Stimulated activated CD4-positive, alpha-beta T cell treated with anti-CD3 and anti-CD28 coated beads, Interleukin-15, amount 100 ng/mL, for 1 hour (primary cell): ENCODE measurements at regions not wholly inside any gene's neighbourhood (a gene's known extent, or its start where the extent isn't known, plus 50 kb on each side); places are given as distances from the start of the nearest gene placed in this dataset.
"Not testable (repeated sequence)": the region's sequence is repeated elsewhere in the genome, so short reads cannot be mapped to it uniquely, and the experiment has no call there.

Experiments
- DNase-seq, 2 donors: peaks; one replicate each; pipeline ENCODE4 v3.0.0-alpha.2; 2020; ENCODE audit warnings: low read depth in 1 of 2, low spot score in 1 of 2

GRCh38 chr5:142408981-142409481 is 84.2 kb upstream of the SPRY4 start:
- no peak for DNase-seq

- no peak for DNase-seq
Measured at GRCh38 chr5:142408536-142408935, 83.7 kb upstream of the SPRY4 start.

- no peak for DNase-seq
Measured at GRCh38 chr5:142405814-142406395, 81.1 kb upstream of the SPRY4 start.

GRCh38 chr5:142405023-142405422 is 80.2 kb upstream of the SPRY4 start:
- DNase-seq: no peak

GRCh38 chr5:142404046-142404477 is 79.2 kb upstream of the SPRY4 start:
- no peak for DNase-seq

GRCh38 chr5:142403583-142403982 is 78.8 kb upstream of the SPRY4 start:
- DNase-seq: no peak

- DNase-seq: no peak
Measured at GRCh38 chr5:142402752-142403318, 78.0 kb upstream of the SPRY4 start.

- no peak for DNase-seq
Measured at GRCh38 chr5:142400415-142400814, 75.6 kb upstream of the SPRY4 start.

- DNase-seq: no peak
Measured at GRCh38 chr5:142399891-142400290, 75.1 kb upstream of the SPRY4 start.

GRCh38 chr5:142398730-142399055 is 73.9 kb upstream of the SPRY4 start:
- no peak for DNase-seq

- DNase-seq: not testable (repeated sequence)
Measured at GRCh38 chr5:142398011-142398729, 73.3 kb upstream of the SPRY4 start.

- no peak for DNase-seq
Measured at GRCh38 chr5:142397178-142397577, 72.4 kb upstream of the SPRY4 start.

- DNase-seq: no peak
Measured at GRCh38 chr5:142396436-142397038, 71.7 kb upstream of the SPRY4 start.

- DNase-seq: no peak
Measured at GRCh38 chr5:142395334-142395733, 70.5 kb upstream of the SPRY4 start.

GRCh38 chr5:142391058-142391845 is 66.4 kb upstream of the SPRY4 start:
- no peak for DNase-seq

- DNase-seq: no peak
Measured at GRCh38 chr5:142390334-142390733, 65.5 kb upstream of the SPRY4 start.

GRCh38 chr5:142388696-142389095 is 63.9 kb upstream of the SPRY4 start:
- DNase-seq: no peak

GRCh38 chr5:142387024-142387682 is 62.3 kb upstream of the SPRY4 start:
- no peak for DNase-seq

GRCh38 chr5:142386137-142387023 is 61.6 kb upstream of the SPRY4 start:
- DNase-seq: no peak

GRCh38 chr5:142385194-142385593 is 60.4 kb upstream of the SPRY4 start:
- DNase-seq: no peak
